ENCODE measurements at regions not wholly inside any gene's neighbourhood (a gene's known extent, or its start where the extent isn't known, plus 50 kb on each side); places are given as distances from the start of the nearest gene placed in this dataset.

DNA sequence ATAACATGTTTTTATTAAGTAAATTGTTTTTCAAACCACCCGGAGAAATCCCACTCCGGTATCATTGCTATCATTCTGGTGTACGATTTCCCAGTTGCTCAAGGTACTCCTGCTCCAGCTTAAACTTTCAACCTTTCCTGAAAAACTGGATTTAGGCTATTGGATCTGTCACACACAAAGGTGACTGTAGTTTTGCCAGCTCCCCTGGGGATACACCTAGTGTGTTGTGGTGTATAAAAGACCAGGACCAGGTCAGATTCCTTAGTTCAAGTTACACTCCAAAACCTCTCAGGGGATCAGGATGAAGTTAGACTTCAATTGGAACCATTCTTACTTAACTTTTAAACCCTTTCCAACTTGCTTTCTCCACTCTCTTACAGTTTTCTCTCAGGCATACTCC lies 303.9 kb downstream of the NOVA1 start:
- DNase-seq: no peak

DNA sequence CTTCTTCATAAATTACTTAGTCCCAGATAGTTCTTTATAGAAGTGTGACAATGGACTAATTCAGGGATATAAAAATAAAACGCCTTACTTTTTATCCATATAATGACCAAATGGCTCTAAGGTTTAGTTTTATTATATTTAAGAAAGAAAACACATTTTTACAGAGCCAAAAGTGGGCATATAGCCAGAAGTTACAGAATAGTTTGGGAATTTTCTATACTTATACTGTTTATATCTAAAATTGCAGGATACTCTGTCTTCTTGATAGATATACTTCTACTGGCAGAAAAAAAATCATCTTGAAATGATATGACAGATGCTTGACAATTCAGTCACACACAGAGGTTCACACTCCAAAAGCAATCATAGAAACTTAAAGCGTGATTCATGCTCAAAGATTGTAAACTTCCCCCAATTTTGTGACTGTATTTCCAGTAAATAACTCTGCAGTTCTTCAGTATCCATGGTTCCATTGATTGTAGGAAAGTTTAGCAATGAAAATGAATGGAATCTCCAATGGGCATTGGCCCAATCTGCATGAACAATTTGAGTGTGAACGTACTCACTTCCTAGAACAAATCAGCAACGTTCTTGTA lies 307.8 kb downstream of the NOVA1 start:
- no peak for DNase-seq

DNA sequence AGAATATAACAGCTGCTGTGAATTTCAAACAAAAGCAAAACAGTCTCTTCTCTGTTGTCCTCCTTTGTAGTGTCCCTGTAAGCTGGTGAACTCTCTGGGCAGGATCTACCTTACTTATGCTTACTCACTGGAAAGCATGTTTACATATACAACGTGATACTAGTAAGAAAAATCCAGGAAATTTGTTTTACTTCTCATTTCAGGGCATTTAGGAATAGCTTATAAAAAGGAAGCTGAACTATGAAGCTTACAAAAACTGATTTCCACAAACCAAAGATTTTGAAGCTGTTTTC lies 311.0 kb downstream of the NOVA1 start:
- no peak for DNase-seq

DNA sequence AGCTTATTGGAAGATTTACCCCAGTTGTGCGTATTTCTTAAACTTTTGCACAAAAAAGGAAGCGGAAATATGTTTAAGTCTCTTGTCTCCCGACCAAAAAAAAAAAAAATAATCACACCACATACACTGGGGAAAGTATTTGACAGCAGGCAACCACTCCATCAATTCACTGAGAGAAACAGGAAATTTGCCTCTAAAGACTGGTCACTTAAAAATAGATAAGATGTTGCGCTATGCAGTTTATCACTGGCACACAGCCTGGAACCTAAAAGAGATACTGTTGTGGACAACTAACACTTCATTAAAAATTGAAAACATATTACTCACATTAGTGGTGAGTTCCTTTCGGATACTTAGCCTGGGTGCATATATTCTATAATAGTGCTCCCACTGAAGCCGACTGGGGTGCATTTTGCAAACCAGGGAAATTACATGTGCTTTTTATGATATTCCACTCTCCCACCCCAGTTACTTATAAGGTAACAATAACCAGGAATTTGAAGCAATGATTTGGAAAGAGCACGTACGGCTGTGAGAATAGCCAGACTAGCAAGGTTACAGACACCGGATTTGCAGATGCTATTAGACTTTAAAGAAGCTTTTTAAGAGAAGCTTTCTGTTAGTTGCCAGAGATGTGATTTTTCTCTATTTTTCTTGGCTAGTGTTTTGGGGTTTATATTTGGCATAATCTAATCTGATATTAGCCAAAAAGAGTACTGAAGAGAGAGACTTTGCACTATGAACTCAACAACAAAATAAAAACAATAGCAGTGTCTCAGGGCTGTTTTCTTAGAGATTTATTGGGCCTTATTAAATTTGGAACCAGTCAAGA lies 311.5 kb downstream of the NOVA1 start:
- no peak for DNase-seq

DNA sequence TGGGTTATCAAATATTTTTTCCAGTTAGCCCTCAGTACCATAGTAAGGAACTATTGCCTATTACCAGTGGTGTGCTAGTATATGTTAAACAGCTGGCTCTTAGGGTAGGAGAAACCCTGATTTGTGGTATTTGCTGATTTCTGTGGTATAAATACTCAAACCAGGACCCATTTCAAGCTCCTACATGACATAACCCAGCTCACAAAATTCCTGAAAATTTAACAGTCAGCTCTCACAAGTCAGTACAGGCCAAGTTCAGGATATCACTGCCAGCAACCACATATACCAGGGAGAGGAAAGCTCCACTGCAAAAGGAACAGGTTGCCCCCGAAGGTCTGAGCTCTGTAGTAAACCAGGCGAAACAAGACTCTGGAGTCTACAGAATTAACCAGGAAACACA lies 315.3 kb downstream of the NOVA1 start:
- DNase-seq: no peak

DNA sequence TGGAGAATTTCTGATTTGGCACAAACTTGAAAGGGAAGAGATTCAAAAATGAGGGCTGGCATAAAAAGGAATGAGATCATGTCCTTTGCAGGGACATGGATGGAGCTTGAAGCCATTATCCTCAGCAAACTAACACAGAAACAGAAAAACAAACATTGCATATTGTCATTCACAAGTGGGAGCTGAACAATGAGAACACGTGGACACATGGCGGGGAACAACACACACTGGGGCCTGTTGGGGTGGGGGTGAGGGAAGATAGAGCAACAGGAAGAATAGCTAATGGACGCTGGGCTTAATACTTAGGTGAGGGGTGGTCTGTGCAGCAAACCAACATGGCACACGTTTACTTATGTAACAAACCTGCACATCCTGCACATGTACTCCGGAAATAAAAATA lies 315.8 kb downstream of the NOVA1 start:
- DNase-seq: peak; percentile 72

GRCh38 chr14:26281280-26281998 lies 316.4 kb downstream of the NOVA1 start:
- DNase-seq: peak; percentile 59

- DNase-seq: peak; percentile 54
These were observed 321.1 kb downstream of the NOVA1 start for GRCh38 chr14:26276757-26277156.

- DNase-seq: no peak
These were observed 332.6 kb downstream of the NOVA1 start for GRCh38 chr14:26265170-26265685.

DNA sequence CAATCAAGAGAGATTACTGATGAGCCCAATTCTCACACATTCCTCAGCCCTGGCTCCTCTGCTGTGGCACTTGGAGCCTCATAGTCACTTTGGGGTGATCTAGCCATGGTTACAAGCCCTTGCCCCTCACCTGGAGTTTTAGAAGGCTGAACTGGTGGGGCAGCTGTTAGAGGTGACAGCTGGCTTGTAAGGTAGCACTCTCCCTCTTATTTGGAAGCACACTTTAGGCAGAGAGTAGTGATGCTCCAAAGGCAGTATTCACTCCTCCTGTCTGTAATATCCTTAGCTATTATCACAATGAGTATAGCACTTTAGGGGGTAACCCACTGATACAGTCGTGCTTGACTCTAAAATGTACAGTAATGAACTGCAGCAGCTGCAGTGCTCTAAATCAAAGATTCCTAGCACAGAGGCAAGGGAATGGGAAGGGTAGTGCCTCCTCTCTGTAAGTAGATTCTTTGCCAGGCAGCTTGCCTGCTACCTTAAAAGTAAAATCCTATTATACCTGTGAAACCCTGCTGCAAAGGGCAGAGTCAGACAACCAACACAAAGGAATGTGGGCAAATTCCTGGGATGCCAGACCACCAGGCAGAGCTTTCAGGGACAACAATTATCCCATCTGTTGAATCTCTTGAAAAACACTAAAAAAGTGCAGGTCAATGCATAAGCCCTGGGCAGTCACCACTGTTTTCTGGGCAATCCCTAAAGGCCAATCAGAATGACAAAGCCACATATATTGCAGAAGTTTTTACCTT lies 336.3 kb downstream of the NOVA1 start:
- DNase-seq: no peak

GRCh38 chr14:26255213-26255612 lies 342.6 kb downstream of the NOVA1 start:
- peak; percentile 5 for DNase-seq

GRCh38 chr14:26252176-26252575 lies 345.7 kb downstream of the NOVA1 start:
- no peak for DNase-seq

- DNase-seq: no peak
These were observed 364.7 kb downstream of the NOVA1 start for GRCh38 chr14:26233118-26233517.

DNA sequence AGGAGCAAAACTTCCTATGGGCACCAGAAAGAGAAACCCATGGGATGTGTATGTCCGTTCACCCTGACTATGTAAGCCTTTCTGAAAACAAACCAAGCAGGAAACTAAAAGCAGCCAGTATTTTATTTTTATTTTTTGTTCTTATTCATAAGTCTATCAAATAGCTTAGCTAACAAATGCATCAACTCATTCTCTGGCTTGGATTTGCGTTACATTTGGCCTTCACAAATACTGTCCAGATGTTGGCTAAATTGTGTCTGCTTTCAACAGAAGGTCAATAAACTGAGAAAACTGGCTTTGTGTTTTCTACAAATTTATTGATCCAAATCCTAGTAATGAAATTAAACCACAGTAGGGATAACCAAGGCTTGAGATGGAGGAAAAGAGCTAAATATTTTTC lies 379.0 kb downstream of the NOVA1 start:
- no peak for DNase-seq

GRCh38 chr14:26217778-26218177 lies 380.1 kb downstream of the NOVA1 start:
- no peak for DNase-seq

- DNase-seq: no peak
These were observed 381.0 kb downstream of the NOVA1 start for GRCh38 chr14:26216786-26217185.

- DNase-seq: no peak
These were observed 383.8 kb downstream of the NOVA1 start for GRCh38 chr14:26213846-26214575.

- DNase-seq: no peak
These were observed 388.1 kb downstream of the NOVA1 start for GRCh38 chr14:26209699-26210098.

- DNase-seq: no peak
These were observed 391.2 kb downstream of the NOVA1 start for GRCh38 chr14:26206640-26207039.

GRCh38 chr14:26204728-26205479 lies 392.9 kb downstream of the NOVA1 start:
- DNase-seq: peak; percentile 79

- no peak for DNase-seq
These were observed 393.5 kb downstream of the NOVA1 start for GRCh38 chr14:26204366-26204727.

- DNase-seq: no peak
These were observed 397.1 kb downstream of the NOVA1 start for GRCh38 chr14:26200687-26201086.
